Loucy (cell line): ENCODE measurements at regions not wholly inside any gene's neighbourhood (a gene's known extent, or its start where the extent isn't known, plus 50 kb on each side); places are given as distances from the start of the nearest gene placed in this dataset.

Experiments used
- H2AFZ ChIP-seq: fragments of 200-600 bp; sonication (generic); 2 replicates; pipeline ENCODE4 v1.6.0; 2016; ENCODE audit warnings: antibody characterized with exemption, mild to moderate bottlenecking, low read length, moderate library complexity
- H3F3A ChIP-seq: fragments of 200-600 bp; 2 replicates; pipeline ENCODE4 v1.6.0; 2016; ENCODE audit warnings: antibody characterized with exemption, low read depth, mild to moderate bottlenecking
- H3K27me3 ChIP-seq: fragments of 200-600 bp; sonication (generic); 2 replicates; pipeline ENCODE4 v1.6.1; 2014; ENCODE audit warnings: low read length, mild to moderate bottlenecking; ENCODE audit not compliant: insufficient read depth, poor library complexity, severe bottlenecking
- H3K36me3 ChIP-seq: fragments of 200-600 bp; sonication (generic); 2 replicates; pipeline ENCODE4 v1.6.1; 2016; ENCODE audit warnings: low read length; ENCODE audit not compliant: insufficient read depth
- H3K4me1 ChIP-seq: fragments of 200-600 bp; sonication (generic); 2 replicates; pipeline ENCODE4 v1.5.1; 2014; ENCODE audit warnings: low read length, mild to moderate bottlenecking; ENCODE audit not compliant: insufficient read depth, poor library complexity, severe bottlenecking
- H3K4me2 ChIP-seq: fragments of 200-600 bp; sonication (generic); 2 replicates; pipeline ENCODE4 v1.6.0; 2014; ENCODE audit warnings: antibody characterized with exemption, low read length, low read depth, mild to moderate bottlenecking; ENCODE audit not compliant: poor library complexity, severe bottlenecking
- H3K4me3 ChIP-seq: fragments of 200-600 bp; sonication (generic); 2 replicates; pipeline ENCODE4 v1.5.1; 2014; ENCODE audit warnings: low read length, mild to moderate bottlenecking, mixed read lengths; ENCODE audit not compliant: poor library complexity, severe bottlenecking
- H3K79me2 ChIP-seq: fragments of 200-600 bp; sonication (generic); 2 replicates; pipeline ENCODE4 v1.6.1; 2014; ENCODE audit warnings: low read length; ENCODE audit not compliant: insufficient read depth
- H3K9ac ChIP-seq: fragments of 200-600 bp; sonication (generic); 2 replicates; pipeline ENCODE4 v1.6.0; 2014; ENCODE audit warnings: mild to moderate bottlenecking, low read depth, low read length, moderate library complexity; ENCODE audit not compliant: poor library complexity, severe bottlenecking
- H3K9me2 ChIP-seq: fragments of 200-600 bp; sonication (generic); replicated peaks from 2 replicates; pipeline ENCODE4 v1.6.1; 2016; ENCODE audit warnings: low read depth, low read length, mixed read lengths
- H3K9me3 ChIP-seq: fragments of 200-600 bp; sonication (generic); 2 replicates; pipeline ENCODE4 v1.6.1; 2014; ENCODE audit warnings: mild to moderate bottlenecking, antibody characterized with exemption, low read length, low read depth; ENCODE audit not compliant: insufficient read depth
- H4K20me1 ChIP-seq: fragments of 200-600 bp; sonication (generic); 2 replicates; pipeline ENCODE4 v1.6.0; 2014; ENCODE audit warnings: antibody characterized with exemption, low read length, mild to moderate bottlenecking; ENCODE audit not compliant: insufficient read depth, poor library complexity, severe bottlenecking
- CTCF ChIP-seq: fragments of 200-600 bp; sonication (generic); conservative IDR thresholded peaks from 2 replicates; pipeline ENCODE4 v1.5.1; 2014; ENCODE audit warnings: mild to moderate bottlenecking, antibody characterized with exemption, low read length
- EZH2phosphoT487 ChIP-seq: fragments of 200-600 bp; IDR thresholded peaks from 2 replicates; pipeline ENCODE4 v1.6.1; 2018; ENCODE audit warnings: antibody characterized with exemption, mild to moderate bottlenecking, moderate library complexity, borderline replicate concordance

GRCh38 chr1:233473549-233474204, 140.2 kb upstream of the KCNK1 start:
- Histone ChIP-seq H3K4me1 (no peaks in the 10 kb centered on the region), H3K9ac (no peak overlapping the region), H2AFZ (no peak overlapping the region), H3K9me2 (no peaks in the 10 kb centered on the region), H4K20me1 (no peaks in the 10 kb centered on the region), H3K9me3 (no peaks in the 10 kb centered on the region), H3F3A (no peaks in the 10 kb centered on the region), H3K36me3 (no peaks in the 10 kb centered on the region), H3K4me3 (no peak overlapping the region), H3K79me2 (no peaks in the 10 kb centered on the region), H3K27me3 (no peaks in the 10 kb centered on the region), H3K4me2 (no peak overlapping the region)
- TF ChIP-seq EZH2phosphoT487: no peak
- no peak for TF ChIP-seq CTCF

GRCh38 chr1:233477359-233477758, 136.5 kb upstream of the KCNK1 start:
- Histone ChIP-seq H3K79me2 (no peaks in the 10 kb centered on the region), H3K4me1 (no peaks in the 10 kb centered on the region), H3F3A (no peaks in the 10 kb centered on the region), H4K20me1 (no peaks in the 10 kb centered on the region), H3K9me3 (no peaks in the 10 kb centered on the region), H2AFZ (no peak overlapping the region), H3K36me3 (no peaks in the 10 kb centered on the region), H3K27me3 (no peaks in the 10 kb centered on the region), H3K4me2 (no peak overlapping the region), H3K9me2 (no peaks in the 10 kb centered on the region), H3K4me3 (no peak overlapping the region), H3K9ac (no peak overlapping the region)
- TF ChIP-seq EZH2phosphoT487 (no peak), CTCF (peak; percentile 37; the same call in 1 of the 2 replicates)

GRCh38 chr1:233478611-233479010, 135.3 kb upstream of the KCNK1 start:
- Histone ChIP-seq H3K36me3 (no peaks in the 10 kb centered on the region), H3F3A (no peaks in the 10 kb centered on the region), H3K79me2 (no peaks in the 10 kb centered on the region), H3K9me2 (no peaks in the 10 kb centered on the region), H3K4me2 (no peak overlapping the region), H3K27me3 (no peaks in the 10 kb centered on the region), H3K4me1 (no peaks in the 10 kb centered on the region), H2AFZ (no peak overlapping the region), H3K4me3 (no peak overlapping the region), H4K20me1 (no peaks in the 10 kb centered on the region), H3K9me3 (no peaks in the 10 kb centered on the region), H3K9ac (no peak overlapping the region)
- TF ChIP-seq CTCF: no peak
- TF ChIP-seq EZH2phosphoT487: no peak
